Activated T-cell treated with anti-CD3 and anti-CD28 coated beads, Interleukin-2, amount 50 U/mL, for 24 hours (primary cell): ENCODE measurements at regions not wholly inside any gene's neighbourhood (a gene's known extent, or its start where the extent isn't known, plus 50 kb on each side); places are given as distances from the start of the nearest gene placed in this dataset.
"Not testable (repeated sequence)": the region's sequence is repeated elsewhere in the genome, so short reads cannot be mapped to it uniquely, and the experiment has no call there.

ENCODE experiments used
- DNase-seq: peaks from one replicate; pipeline ENCODE4 v3.0.0-alpha.2; 2020
- H3K27ac Mint-ChIP-seq: 2 replicates; pipeline ENCODE4 v1.8.0; 2020; ENCODE audit warnings: mild to moderate bottlenecking, mixed read lengths
- H3K27me3 Mint-ChIP-seq: 2 replicates; pipeline ENCODE4 v1.8.0; 2020; ENCODE audit warnings: mixed read lengths
- H3K36me3 Mint-ChIP-seq: 2 replicates; pipeline ENCODE4 v1.8.0; 2020; ENCODE audit warnings: low read depth, mixed read lengths
- H3K4me1 Mint-ChIP-seq: 2 replicates; pipeline ENCODE4 v1.8.0; 2020; ENCODE audit warnings: low read depth, mixed read lengths
- H3K4me3 Mint-ChIP-seq: 2 replicates; pipeline ENCODE4 v1.8.0; 2020; ENCODE audit warnings: mild to moderate bottlenecking, moderate library complexity, mixed read lengths
- H3K9me3 Mint-ChIP-seq: 2 replicates; pipeline ENCODE4 v1.8.0; 2020; ENCODE audit warnings: mixed read lengths

DNA sequence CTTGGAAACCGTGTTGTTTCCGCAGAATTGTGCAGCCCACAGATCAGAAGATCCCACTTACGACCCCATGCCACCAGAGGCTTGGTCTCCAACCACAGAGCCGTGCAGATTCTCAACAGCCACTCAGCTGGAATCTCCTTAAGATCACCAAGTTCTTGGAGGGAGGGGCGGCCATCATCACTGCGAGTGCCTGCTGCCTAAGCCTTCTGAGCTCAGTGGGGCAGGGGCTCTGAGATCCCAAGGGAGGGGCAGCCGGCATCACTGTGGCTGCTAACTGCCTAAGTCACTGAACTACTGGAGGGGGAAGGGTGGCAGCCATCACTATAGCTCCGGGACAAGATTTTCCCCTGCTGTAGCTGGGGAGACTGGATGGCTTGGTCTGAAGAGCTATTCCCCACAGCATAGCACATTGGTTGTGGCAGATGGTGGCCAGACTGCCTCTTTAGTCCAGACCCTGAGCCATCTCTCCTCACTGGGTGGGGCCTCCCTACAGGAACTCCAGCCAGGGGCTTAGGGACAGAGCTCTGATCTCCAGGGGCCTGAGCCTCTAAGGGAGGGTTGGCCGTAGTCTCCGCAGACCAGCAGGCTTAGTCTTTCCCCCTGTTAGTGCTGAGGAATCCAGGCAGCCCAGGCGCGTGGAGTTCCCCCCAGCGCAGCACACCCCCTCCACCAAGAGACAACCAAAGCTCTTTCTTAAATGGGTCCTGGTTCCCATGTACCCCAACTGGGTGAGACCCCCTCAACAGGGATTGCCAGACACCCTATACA is 1483.9 kb downstream of the ADGRL3 start:
- no peaks in the 10 kb centered on the region for H3K4me1 Mint-ChIP-seq
- H3K27ac Mint-ChIP-seq: no peak overlapping the region
- H3K36me3 Mint-ChIP-seq: no peaks in the 10 kb centered on the region
- DNase-seq: no peak
- no peaks in the 10 kb centered on the region for H3K27me3 Mint-ChIP-seq
- peaks cover 19% of the 10 kb centered on the region for H3K9me3 Mint-ChIP-seq
- H3K4me3 Mint-ChIP-seq: no peak overlapping the region

DNA sequence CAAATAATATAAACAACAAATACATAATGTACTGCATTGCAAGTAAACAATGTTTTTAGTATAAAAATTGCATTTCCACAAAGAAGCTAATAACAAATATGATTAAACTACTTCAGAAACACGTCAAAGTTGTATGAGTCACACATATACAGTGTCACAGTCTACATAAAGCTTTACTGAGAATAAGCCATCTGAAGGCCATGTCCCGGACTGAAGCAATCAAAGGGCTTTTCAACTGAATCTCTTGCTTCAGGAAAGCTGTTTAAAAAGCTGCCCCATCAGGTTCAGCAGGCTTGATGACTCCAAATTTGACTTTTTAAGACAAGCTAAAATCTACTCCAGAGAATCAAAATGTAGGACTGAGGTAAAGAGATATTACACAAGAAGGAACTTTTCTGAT is 1476.8 kb downstream of the ADGRL3 start:
- no peak overlapping the region for H3K27ac Mint-ChIP-seq
- H3K9me3 Mint-ChIP-seq: peaks cover 22% of the 10 kb centered on the region
- no peaks in the 10 kb centered on the region for H3K4me1 Mint-ChIP-seq
- no peak overlapping the region for H3K4me3 Mint-ChIP-seq
- no peak for DNase-seq
- no peaks in the 10 kb centered on the region for H3K27me3 Mint-ChIP-seq
- H3K36me3 Mint-ChIP-seq: no peaks in the 10 kb centered on the region

DNA sequence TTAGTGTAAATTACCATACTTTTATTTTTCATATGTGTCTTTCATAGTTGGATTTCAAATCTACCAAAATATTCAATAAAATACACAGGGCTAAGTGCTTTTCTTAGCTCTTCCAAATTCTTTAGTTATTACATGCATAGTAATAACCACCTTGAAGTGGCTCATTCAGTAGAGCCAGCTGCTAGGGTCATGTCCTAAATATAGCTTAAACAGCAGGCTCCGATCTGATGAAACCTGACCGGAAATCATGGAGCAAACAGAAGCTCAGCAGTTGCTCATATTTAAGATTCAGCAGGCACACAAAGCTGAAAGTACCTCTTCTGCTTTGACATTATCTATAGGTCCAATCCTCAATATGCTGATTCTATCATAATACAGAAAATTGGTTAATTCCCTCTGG is 1470.4 kb downstream of the ADGRL3 start:
- no peaks in the 10 kb centered on the region for H3K4me1 Mint-ChIP-seq
- no peaks in the 10 kb centered on the region for H3K27me3 Mint-ChIP-seq
- H3K36me3 Mint-ChIP-seq: no peaks in the 10 kb centered on the region
- no peak for DNase-seq
- H3K9me3 Mint-ChIP-seq: peaks cover 15% of the 10 kb centered on the region
- H3K4me3 Mint-ChIP-seq: no peak overlapping the region
- H3K27ac Mint-ChIP-seq: no peak overlapping the region

DNA sequence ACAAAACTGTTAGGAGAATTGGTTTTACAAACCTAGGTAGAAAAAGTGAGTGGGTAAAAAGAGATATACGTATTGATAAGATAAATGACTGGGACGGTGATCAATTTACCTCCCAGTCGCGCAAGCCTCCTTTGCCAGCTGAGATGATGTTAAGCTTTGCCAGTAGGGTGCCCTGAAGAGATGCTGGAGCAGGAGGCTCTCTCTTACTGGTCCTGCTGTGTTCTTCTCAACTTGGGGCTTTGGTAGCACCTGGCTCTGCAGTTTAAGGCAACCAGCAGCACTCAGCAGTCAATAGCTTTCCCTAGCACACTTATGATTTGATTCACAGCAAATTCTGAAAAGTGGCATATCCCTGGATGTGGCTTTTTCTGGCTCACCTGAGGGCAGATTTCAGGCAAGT is 1461.7 kb downstream of the ADGRL3 start:
- peaks cover 16% of the 10 kb centered on the region for H3K9me3 Mint-ChIP-seq
- no peaks in the 10 kb centered on the region for H3K4me1 Mint-ChIP-seq
- H3K36me3 Mint-ChIP-seq: no peaks in the 10 kb centered on the region
- H3K27me3 Mint-ChIP-seq: no peaks in the 10 kb centered on the region
- no peak overlapping the region for H3K4me3 Mint-ChIP-seq
- no peak overlapping the region for H3K27ac Mint-ChIP-seq
- DNase-seq: no peak

DNA sequence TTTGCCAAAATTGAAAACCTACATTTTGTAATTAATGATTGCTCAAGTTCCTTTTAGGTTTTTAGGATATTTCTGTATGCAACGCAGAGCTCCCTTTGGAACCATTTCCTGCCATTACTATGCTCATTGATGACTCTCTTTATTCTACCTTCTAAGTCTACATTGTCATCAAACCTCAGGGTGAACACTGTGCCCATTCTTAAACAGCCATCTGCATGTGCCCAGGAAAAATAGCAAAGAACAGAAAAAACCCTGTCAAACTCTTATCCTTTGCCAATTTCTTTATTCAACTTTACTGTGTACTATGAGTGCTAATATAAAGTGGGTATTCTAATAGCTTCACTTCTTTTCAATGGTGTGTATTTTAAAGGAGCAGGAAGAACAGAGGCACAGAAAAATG is 1455.9 kb downstream of the ADGRL3 start:
- DNase-seq: no peak
- Mint-ChIP-seq H3K27ac (no peak overlapping the region), H3K27me3 (no peaks in the 10 kb centered on the region), H3K9me3 (peaks cover 12% of the 10 kb centered on the region), H3K4me3 (no peak overlapping the region), H3K36me3 (no peaks in the 10 kb centered on the region), H3K4me1 (no peaks in the 10 kb centered on the region)

DNA sequence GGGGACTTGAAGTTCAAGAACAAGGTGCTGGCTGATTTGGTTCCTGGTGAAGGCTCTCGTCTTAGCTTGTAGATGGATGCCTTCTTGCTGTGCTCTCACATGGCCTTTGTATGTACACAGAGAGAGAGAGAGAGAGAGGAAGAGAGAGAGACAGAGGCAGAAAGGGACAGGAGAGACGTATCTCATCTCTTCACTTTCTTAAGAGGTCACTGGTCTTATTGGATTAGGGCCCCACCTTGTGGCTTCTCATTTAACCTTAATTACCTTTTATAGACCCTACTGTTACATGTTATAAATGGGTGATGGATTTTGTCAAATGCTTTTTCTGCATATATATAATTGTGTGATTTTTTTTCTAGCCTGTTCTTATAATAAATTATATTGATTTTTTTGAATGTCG is 1444.2 kb downstream of the ADGRL3 start:
- H3K36me3 Mint-ChIP-seq: no peaks in the 10 kb centered on the region
- no peak overlapping the region for H3K27ac Mint-ChIP-seq
- H3K4me1 Mint-ChIP-seq: no peaks in the 10 kb centered on the region
- peaks cover 21% of the 10 kb centered on the region for H3K9me3 Mint-ChIP-seq
- DNase-seq: no peak
- H3K4me3 Mint-ChIP-seq: no peak overlapping the region
- H3K27me3 Mint-ChIP-seq: no peaks in the 10 kb centered on the region

DNA sequence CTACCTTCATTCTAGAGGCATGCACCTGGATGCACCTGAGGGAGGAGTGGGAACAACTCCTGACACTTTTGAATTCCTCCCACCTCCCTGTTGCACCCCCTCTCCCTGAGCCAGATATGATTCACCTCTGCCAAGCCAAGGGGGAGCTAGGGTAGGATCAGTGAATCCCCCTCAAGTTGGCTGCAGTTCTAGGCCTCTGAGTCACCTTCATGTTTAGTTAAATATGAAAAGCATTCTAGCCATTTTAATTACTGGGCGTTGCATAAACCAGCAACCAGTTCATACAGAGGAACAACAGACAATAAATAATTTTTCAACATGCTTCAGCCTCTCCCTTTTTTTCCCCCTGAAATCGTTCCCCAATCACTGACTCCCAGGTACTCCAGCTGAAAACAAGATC is 1440.2 kb downstream of the ADGRL3 start:
- Mint-ChIP-seq H3K27me3 (no peaks in the 10 kb centered on the region), H3K4me1 (no peaks in the 10 kb centered on the region), H3K9me3 (peaks cover 11% of the 10 kb centered on the region), H3K27ac (no peak overlapping the region), H3K4me3 (no peak overlapping the region), H3K36me3 (no peaks in the 10 kb centered on the region)
- no peak for DNase-seq

DNA sequence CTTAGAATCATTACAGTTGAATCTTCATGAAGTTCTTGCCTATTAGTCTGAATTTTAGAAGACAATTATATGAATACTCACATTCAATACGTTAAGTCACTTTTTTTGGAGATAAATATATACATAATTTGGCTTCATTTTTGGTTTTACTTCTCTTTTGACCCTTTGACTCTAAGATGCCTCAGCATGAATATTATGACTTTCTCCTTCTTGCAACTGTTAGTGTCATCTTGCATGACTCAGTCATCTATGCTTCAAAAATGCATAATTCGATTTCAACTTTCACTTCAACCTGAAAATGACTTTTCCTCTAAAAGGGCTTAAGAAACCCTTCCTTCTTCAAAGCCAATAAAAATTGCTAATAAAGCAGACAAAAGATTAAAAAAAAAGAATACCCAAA is 1427.5 kb downstream of the ADGRL3 start:
- H3K4me3 Mint-ChIP-seq: no peak overlapping the region
- H3K36me3 Mint-ChIP-seq: no peaks in the 10 kb centered on the region
- no peak for DNase-seq
- H3K4me1 Mint-ChIP-seq: no peaks in the 10 kb centered on the region
- peaks cover 23% of the 10 kb centered on the region for H3K9me3 Mint-ChIP-seq
- H3K27me3 Mint-ChIP-seq: no peaks in the 10 kb centered on the region
- H3K27ac Mint-ChIP-seq: no peak overlapping the region

DNA sequence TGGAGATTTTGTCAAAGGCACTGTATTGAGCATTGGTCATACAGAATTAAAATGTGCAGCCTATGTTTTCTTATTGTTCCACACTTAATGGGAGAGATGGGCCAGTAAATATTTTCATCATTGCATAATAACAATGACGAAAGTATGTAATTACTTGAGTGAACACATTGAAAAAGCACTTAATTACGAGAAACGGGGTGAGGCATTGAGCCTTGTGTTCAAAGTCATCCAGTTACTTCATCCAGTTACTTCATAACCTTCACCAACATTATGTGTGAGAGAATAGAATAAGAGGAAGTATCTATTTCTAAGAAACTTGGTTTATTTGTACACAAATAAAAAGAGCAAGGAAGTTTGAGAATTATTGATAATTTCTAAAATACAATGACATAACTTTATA is 1427.0 kb downstream of the ADGRL3 start:
- H3K27ac Mint-ChIP-seq: no peak overlapping the region
- DNase-seq: no peak
- no peaks in the 10 kb centered on the region for H3K36me3 Mint-ChIP-seq
- H3K4me1 Mint-ChIP-seq: no peaks in the 10 kb centered on the region
- H3K27me3 Mint-ChIP-seq: no peaks in the 10 kb centered on the region
- peaks cover 21% of the 10 kb centered on the region for H3K9me3 Mint-ChIP-seq
- H3K4me3 Mint-ChIP-seq: no peak overlapping the region

DNA sequence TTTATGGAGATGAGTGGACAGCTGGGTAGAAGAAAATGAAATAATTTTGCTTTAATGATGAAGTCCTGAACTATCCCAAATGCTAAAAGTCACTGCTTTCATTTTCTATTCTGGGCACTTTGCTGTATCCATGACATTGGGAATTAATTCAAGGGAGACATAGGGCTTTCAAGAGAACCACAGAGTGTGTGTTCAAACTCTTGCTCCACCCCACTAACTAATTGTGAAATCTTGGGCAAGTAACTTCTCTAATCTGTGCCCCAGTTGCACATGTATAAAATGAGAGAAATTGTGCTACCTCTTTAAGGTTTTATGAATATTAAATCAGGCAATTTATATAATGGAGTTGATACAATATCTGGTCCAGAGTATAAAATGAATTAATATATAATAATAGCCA is 1422.0 kb downstream of the ADGRL3 start:
- H3K9me3 Mint-ChIP-seq: peaks cover 21% of the 10 kb centered on the region
- H3K4me1 Mint-ChIP-seq: no peaks in the 10 kb centered on the region
- no peaks in the 10 kb centered on the region for H3K27me3 Mint-ChIP-seq
- H3K27ac Mint-ChIP-seq: no peak overlapping the region
- no peak for DNase-seq
- no peaks in the 10 kb centered on the region for H3K36me3 Mint-ChIP-seq
- H3K4me3 Mint-ChIP-seq: no peak overlapping the region

DNA sequence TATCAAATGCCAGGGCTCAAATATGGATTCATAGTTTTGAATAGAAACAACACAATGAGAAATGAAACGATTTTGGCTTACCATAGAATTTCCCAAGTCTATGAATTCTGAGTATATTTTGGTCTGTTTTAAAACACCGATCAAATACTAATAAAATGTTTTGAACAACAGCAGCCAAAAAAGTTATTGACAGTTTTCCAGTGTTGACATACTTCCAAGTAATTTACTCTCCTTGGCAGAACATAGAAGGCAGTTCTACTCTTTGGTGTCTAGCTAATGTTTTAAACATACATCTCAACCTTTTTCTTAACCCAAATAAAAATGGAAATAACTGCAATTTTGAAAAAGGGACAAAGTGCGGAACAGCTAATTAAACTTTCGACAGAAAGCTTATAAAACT is 1419.8 kb downstream of the ADGRL3 start:
- Mint-ChIP-seq H3K4me3 (no peak overlapping the region), H3K9me3 (peaks cover 23% of the 10 kb centered on the region), H3K27ac (no peak overlapping the region), H3K4me1 (no peaks in the 10 kb centered on the region), H3K27me3 (no peaks in the 10 kb centered on the region), H3K36me3 (no peaks in the 10 kb centered on the region)
- DNase-seq: no peak

DNA sequence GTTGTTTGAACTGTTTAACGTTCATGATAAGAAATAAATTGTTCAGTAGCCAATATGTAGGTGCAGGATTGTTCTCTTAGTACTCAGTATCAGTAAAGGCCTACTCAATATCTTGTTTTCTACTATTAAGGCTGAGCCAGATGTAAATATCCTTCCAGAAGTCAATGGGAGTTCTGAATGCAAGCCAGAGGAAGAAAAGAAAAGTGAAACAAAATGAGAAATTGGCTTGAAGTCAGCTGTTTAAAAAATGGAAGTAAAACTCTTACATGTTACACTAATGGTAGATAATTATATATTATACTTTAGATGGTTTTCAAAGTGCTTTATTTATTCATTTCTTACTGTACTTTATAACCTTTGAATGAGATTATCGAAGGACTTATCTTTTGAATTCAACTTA is 1417.9 kb downstream of the ADGRL3 start:
- DNase-seq: no peak
- no peak overlapping the region for H3K4me3 Mint-ChIP-seq
- H3K27me3 Mint-ChIP-seq: no peaks in the 10 kb centered on the region
- no peak overlapping the region for H3K27ac Mint-ChIP-seq
- peaks cover 15% of the 10 kb centered on the region for H3K9me3 Mint-ChIP-seq
- no peaks in the 10 kb centered on the region for H3K36me3 Mint-ChIP-seq
- H3K4me1 Mint-ChIP-seq: no peaks in the 10 kb centered on the region

DNA sequence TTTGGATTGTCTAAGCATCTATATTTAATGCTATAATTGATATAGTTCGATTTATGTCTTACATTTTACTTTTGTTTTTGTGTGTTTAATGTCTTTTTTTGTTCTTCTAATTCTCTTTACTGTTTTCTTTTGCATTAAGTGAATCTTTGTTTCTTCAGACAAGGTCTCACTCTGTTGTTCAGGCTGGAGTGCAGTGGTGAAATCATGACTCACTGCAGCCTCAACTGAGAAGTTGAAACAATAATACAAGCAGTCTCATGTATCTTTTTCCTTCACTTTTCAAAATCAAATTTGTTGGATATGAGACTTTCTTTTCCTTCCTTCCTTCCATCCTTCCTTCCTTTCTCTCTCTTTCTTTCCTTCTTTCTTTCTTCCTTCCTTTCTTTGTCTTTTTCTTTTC is 1401.6 kb downstream of the ADGRL3 start:
- H3K36me3 Mint-ChIP-seq: no peaks in the 10 kb centered on the region
- H3K4me1 Mint-ChIP-seq: no peaks in the 10 kb centered on the region
- no peak overlapping the region for H3K27ac Mint-ChIP-seq
- H3K27me3 Mint-ChIP-seq: no peaks in the 10 kb centered on the region
- DNase-seq: no peak
- no peak overlapping the region for H3K4me3 Mint-ChIP-seq
- H3K9me3 Mint-ChIP-seq: peaks cover 2% of the 10 kb centered on the region

DNA sequence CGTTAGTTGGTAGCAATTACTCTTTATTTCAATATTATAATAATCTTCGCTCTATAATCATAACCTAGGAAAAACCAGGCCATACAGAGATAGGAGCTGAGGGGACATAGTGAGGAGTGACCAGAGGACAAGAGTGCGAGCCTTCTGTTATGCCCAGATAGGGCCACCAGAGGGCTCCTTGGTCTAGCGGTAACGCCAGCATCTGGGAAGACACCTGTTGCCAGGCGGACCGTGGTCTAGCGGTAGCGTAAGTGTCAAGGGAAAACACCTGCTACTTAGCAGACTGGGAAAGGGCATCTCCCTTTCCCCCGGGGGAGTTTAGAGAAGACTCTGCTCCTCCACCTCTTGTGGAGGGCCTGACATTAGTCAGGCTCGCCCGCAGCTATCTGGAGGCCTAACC is 1395.1 kb downstream of the ADGRL3 start:
- H3K4me1 Mint-ChIP-seq: not testable (repeated sequence)

DNA sequence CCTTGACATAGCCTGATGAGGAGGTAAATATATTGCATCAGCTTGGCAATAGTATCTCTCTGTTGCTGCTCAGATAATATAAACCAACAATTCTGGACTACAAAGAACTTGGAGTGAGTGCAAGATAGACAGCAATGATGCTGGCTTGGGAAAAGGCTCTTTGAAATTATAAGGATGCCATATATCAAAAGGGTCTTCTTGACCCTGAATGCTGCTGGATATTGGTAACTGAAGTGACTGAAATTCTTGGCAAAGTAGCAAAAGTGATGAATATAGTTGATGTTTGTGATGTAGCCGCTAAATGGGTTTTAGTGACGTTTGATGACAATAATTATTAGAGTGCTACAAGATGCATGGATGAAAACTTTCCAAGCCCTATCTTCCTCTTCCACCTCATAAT is 1391.6 kb downstream of the ADGRL3 start:
- Mint-ChIP-seq H3K9me3 (peaks cover 20% of the 10 kb centered on the region), H3K4me3 (no peak overlapping the region), H3K4me1 (no peaks in the 10 kb centered on the region), H3K27ac (no peak overlapping the region), H3K36me3 (no peaks in the 10 kb centered on the region), H3K27me3 (no peaks in the 10 kb centered on the region)
- DNase-seq: no peak

More for the DNA sequence above, 1395.1 kb downstream of the ADGRL3 start:
- not testable (repeated sequence) for DNase-seq, H3K4me3 Mint-ChIP-seq, H3K36me3 Mint-ChIP-seq, H3K27me3 Mint-ChIP-seq, H3K27ac Mint-ChIP-seq
- H3K9me3 Mint-ChIP-seq: peaks cover 10% of the 10 kb centered on the region

DNA sequence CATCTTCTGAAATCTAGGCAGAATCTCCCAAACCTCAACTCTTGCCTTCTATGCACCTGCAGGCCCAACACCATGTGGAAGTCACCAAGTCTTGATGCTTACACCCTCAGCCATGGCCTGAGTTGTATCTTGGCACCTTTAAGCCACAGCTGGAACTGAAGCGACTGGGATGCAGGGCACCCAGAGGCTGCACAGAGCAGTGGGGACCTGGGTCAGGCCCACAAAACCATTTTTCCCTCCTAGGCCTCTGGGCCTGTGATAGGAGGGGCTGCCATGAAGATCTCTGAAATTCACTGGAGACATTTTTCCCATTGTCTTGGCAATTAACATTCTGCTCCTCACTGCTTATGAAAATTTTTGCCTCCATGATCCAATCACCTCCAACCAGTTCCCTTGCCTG is 1388.5 kb downstream of the ADGRL3 start:
- no peaks in the 10 kb centered on the region for H3K4me1 Mint-ChIP-seq
- no peak overlapping the region for H3K4me3 Mint-ChIP-seq
- H3K9me3 Mint-ChIP-seq: peaks cover 10% of the 10 kb centered on the region
- no peak for DNase-seq
- H3K27me3 Mint-ChIP-seq: no peaks in the 10 kb centered on the region
- H3K27ac Mint-ChIP-seq: no peak overlapping the region
- no peaks in the 10 kb centered on the region for H3K36me3 Mint-ChIP-seq
